ENCODE measurements at regions not wholly inside any gene's neighbourhood (a gene's known extent, or its start where the extent isn't known, plus 50 kb on each side); places are given as distances from the start of the nearest gene placed in this dataset.

DNA sequence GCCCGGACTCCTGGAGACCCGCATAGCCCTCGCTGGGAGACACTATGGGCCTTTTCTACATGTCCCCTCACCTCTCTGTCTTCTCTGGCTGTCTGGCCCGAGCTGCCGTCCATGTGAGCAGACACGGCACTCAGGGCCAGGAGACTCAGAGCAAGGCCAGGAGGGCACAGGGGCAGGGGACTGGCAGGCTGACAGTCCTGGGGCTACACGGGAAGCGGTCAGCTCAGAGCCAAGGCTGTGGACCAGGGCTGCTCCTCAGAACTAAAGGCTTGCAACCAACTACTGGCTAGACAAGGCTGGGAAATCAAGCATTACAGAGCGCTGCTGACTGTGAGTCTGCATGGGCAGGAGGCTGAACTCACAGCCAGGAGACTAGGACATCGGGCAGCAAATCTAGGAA is 56.1 kb upstream of the CDON start (continued):
- TF ChIP-seq NANOG (IDR thresholded peaks at IDR 0.05; ENCODE audit: borderline replicate concordance) = no peak
- TF ChIP-seq, protein P1, sequence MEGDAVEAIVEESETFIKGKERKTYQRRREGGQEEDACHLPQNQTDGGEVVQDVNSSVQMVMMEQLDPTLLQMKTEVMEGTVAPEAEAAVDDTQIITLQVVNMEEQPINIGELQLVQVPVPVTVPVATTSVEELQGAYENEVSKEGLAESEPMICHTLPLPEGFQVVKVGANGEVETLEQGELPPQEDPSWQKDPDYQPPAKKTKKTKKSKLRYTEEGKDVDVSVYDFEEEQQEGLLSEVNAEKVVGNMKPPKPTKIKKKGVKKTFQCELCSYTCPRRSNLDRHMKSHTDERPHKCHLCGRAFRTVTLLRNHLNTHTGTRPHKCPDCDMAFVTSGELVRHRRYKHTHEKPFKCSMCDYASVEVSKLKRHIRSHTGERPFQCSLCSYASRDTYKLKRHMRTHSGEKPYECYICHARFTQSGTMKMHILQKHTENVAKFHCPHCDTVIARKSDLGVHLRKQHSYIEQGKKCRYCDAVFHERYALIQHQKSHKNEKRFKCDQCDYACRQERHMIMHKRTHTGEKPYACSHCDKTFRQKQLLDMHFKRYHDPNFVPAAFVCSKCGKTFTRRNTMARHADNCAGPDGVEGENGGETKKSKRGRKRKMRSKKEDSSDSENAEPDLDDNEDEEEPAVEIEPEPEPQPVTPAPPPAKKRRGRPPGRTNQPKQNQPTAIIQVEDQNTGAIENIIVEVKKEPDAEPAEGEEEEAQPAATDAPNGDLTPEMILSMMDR (conservative IDR thresholded peaks at IDR 0.05; ENCODE audit: low read depth in 2 of 2) = no peak

- TF ChIP-seq ETS1 (IDR thresholded peaks at IDR 0.05) (no peak), CREB1 (CRISPR knock-in tag; IDR thresholded peaks at IDR 0.05; ENCODE audit: low read depth) (no peak), EZH2phosphoT487 (IDR thresholded peaks at IDR 0.05; ENCODE audit: unreplicated experiment) (no peak), POLR2AphosphoS5 (IDR thresholded peaks at IDR 0.05; ENCODE audit: low read depth) (no peak), ZNF331 (CRISPR knock-in tag; IDR thresholded peaks at IDR 0.05; ENCODE audit: low read depth) (no peak), ZNF114 (CRISPR knock-in tag; IDR thresholded peaks at IDR 0.05) (no peak)
- TF ChIP-seq, protein P1 (conservative IDR thresholded peaks at IDR 0.05; ENCODE audit: low read depth in 2 of 2) = peak in 1 of 2 experiments; percentile 51; a peak in 2 of 4 replicates
- Histone ChIP-seq H2AFZ (peak overlapping the region; percentile 89), H4K20me1 (replicated peaks; ENCODE audit: insufficient read depth) (no peaks in the 10 kb centered on the region), H3K4me1 (ENCODE audit: insufficient read depth) (peaks cover 3% of the 10 kb centered on the region), H3K79me2 (replicated peaks; ENCODE audit: insufficient read depth) (no peaks in the 10 kb centered on the region), H3K4me3 (no peak overlapping the region), H3K27me3 (ENCODE audit: insufficient read depth) (no peaks in the 10 kb centered on the region), H3K4me2 (no peak overlapping the region), H3K9me2 (ENCODE audit: insufficient read depth) (no peaks in the 10 kb centered on the region), H3K27ac (ENCODE audit: low read depth) (no peak overlapping the region), H3K36me3 (ENCODE audit: insufficient read depth) (no peaks in the 10 kb centered on the region), H3F3A (replicated peaks; ENCODE audit: low read depth) (no peaks in the 10 kb centered on the region)
- Mint-ChIP-seq H3K27ac (no peak overlapping the region), H3K36me3 (ENCODE audit: low read depth) (no peaks in the 10 kb centered on the region), H3K27me3 (ENCODE audit: insufficient read depth, low read depth, poor library complexity) (peaks cover 13% of the 10 kb centered on the region), H3K9me3 (no peaks in the 10 kb centered on the region), H3K4me3 (no peak overlapping the region), H3K4me1 (peaks cover 18% of the 10 kb centered on the region)
- ATAC-seq (peak; percentile 71), DNase-seq (ENCODE audit: low spot score) (peak; percentile 39)
Measured at GRCh38 chr11:126115816-126116331, 53.2 kb upstream of the CDON start.

GRCh38 chr11:126115127-126115495 is 52.4 kb upstream of the CDON start:
- Histone ChIP-seq H3K4me2 (no peak overlapping the region), H3K27me3 (ENCODE audit: insufficient read depth) (no peaks in the 10 kb centered on the region), H3K9me2 (ENCODE audit: insufficient read depth) (no peaks in the 10 kb centered on the region), H3K27ac (ENCODE audit: low read depth) (no peak overlapping the region), H3K4me3 (no peak overlapping the region), H3K79me2 (replicated peaks; ENCODE audit: insufficient read depth) (no peaks in the 10 kb centered on the region), H3F3A (replicated peaks; ENCODE audit: low read depth) (no peaks in the 10 kb centered on the region), H4K20me1 (replicated peaks; ENCODE audit: insufficient read depth) (no peaks in the 10 kb centered on the region), H3K36me3 (ENCODE audit: insufficient read depth) (no peaks in the 10 kb centered on the region), H2AFZ (no peak overlapping the region), H3K4me1 (ENCODE audit: insufficient read depth) (peaks cover 3% of the 10 kb centered on the region)
- Mint-ChIP-seq H3K4me1 (peaks cover 12% of the 10 kb centered on the region), H3K27ac (no peak overlapping the region), H3K4me3 (no peak overlapping the region), H3K9me3 (no peaks in the 10 kb centered on the region), H3K27me3 (ENCODE audit: insufficient read depth, low read depth, poor library complexity) (peaks cover 13% of the 10 kb centered on the region), H3K36me3 (ENCODE audit: low read depth) (no peaks in the 10 kb centered on the region)
- DNase-seq (ENCODE audit: low spot score) (no peak), ATAC-seq (no peak)
- no peak for TF ChIP-seq STAT1 (IDR thresholded peaks at IDR 0.05; ENCODE audit: unreplicated experiment)
- TF ChIP-seq, protein P2, sequence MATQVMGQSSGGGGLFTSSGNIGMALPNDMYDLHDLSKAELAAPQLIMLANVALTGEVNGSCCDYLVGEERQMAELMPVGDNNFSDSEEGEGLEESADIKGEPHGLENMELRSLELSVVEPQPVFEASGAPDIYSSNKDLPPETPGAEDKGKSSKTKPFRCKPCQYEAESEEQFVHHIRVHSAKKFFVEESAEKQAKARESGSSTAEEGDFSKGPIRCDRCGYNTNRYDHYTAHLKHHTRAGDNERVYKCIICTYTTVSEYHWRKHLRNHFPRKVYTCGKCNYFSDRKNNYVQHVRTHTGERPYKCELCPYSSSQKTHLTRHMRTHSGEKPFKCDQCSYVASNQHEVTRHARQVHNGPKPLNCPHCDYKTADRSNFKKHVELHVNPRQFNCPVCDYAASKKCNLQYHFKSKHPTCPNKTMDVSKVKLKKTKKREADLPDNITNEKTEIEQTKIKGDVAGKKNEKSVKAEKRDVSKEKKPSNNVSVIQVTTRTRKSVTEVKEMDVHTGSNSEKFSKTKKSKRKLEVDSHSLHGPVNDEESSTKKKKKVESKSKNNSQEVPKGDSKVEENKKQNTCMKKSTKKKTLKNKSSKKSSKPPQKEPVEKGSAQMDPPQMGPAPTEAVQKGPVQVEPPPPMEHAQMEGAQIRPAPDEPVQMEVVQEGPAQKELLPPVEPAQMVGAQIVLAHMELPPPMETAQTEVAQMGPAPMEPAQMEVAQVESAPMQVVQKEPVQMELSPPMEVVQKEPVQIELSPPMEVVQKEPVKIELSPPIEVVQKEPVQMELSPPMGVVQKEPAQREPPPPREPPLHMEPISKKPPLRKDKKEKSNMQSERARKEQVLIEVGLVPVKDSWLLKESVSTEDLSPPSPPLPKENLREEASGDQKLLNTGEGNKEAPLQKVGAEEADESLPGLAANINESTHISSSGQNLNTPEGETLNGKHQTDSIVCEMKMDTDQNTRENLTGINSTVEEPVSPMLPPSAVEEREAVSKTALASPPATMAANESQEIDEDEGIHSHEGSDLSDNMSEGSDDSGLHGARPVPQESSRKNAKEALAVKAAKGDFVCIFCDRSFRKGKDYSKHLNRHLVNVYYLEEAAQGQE (IDR thresholded peaks at IDR 0.05; ENCODE audit: unreplicated experiment) = no peak
- no peak for TF ChIP-seq ZNF331 (CRISPR knock-in tag; IDR thresholded peaks at IDR 0.05; ENCODE audit: low read depth)
- TF ChIP-seq, protein P1 (conservative IDR thresholded peaks at IDR 0.05; ENCODE audit: low read depth in 2 of 2) = no peak
- TF ChIP-seq ETS1 (IDR thresholded peaks at IDR 0.05) = no peak
- no peak for TF ChIP-seq POLR2AphosphoS5 (IDR thresholded peaks at IDR 0.05; ENCODE audit: low read depth)
